RWPE2 (cell line): ENCODE measurements at regions not wholly inside any gene's neighbourhood (a gene's known extent, or its start where the extent isn't known, plus 50 kb on each side); places are given as distances from the start of the nearest gene placed in this dataset.

Source experiments
- ATAC-seq: fragments of 200-7000 bp; cut with Tn5 transposase; 3 replicates; pipeline ENCODE4 v1.9.1; 2021; ENCODE audit warnings: low read depth
- DNase-seq: peaks from one replicate; pipeline ENCODE4 v3.0.0-alpha.2; 2020; ENCODE audit warnings: low spot score
- H3K27ac ChIP-seq: fragments of 450-650 bp; 2 replicates; pipeline ENCODE4 v1.5.1; 2017; ENCODE audit warnings: mild to moderate bottlenecking; ENCODE audit not compliant: poor library complexity, severe bottlenecking
- H3K27me3 ChIP-seq: fragments of 250-450 bp; sonication (Bioruptor Pico); 2 replicates; pipeline ENCODE4 v1.5.1; 2021; ENCODE audit warnings: mild to moderate bottlenecking, moderate library complexity; ENCODE audit not compliant: insufficient read depth, poor library complexity, severe bottlenecking
- H3K36me3 ChIP-seq: fragments of 250-450 bp; sonication (Bioruptor Pico); 2 replicates; pipeline ENCODE4 v1.5.1; 2020; ENCODE audit warnings: low read depth, mild to moderate bottlenecking, moderate library complexity
- H3K4me1 ChIP-seq: fragments of 250-450 bp; sonication (Bioruptor Pico); 2 replicates; pipeline ENCODE4 v1.5.1; 2021; ENCODE audit warnings: mild to moderate bottlenecking, moderate library complexity; ENCODE audit not compliant: insufficient read depth, poor library complexity, severe bottlenecking
- H3K4me3 ChIP-seq: fragments of 250-450 bp; sonication (Bioruptor Pico); 2 replicates; pipeline ENCODE4 v1.5.1; 2021; ENCODE audit warnings: mild to moderate bottlenecking, moderate library complexity; ENCODE audit not compliant: severe bottlenecking
- H3K9me3 ChIP-seq: fragments of 250-450 bp; sonication (Bioruptor Pico); 2 replicates; pipeline ENCODE4 v1.5.1; 2021; ENCODE audit warnings: mild to moderate bottlenecking, moderate library complexity; ENCODE audit not compliant: severe bottlenecking
- TF ChIP-seq, protein P1 (sequence below): fragments of 450-650 bp; IDR thresholded peaks from one replicate; pipeline ENCODE4 v1.5.1; 2017; ENCODE audit warnings: mild to moderate bottlenecking, moderate library complexity; ENCODE audit not compliant: poor library complexity, severe bottlenecking

DNA sequence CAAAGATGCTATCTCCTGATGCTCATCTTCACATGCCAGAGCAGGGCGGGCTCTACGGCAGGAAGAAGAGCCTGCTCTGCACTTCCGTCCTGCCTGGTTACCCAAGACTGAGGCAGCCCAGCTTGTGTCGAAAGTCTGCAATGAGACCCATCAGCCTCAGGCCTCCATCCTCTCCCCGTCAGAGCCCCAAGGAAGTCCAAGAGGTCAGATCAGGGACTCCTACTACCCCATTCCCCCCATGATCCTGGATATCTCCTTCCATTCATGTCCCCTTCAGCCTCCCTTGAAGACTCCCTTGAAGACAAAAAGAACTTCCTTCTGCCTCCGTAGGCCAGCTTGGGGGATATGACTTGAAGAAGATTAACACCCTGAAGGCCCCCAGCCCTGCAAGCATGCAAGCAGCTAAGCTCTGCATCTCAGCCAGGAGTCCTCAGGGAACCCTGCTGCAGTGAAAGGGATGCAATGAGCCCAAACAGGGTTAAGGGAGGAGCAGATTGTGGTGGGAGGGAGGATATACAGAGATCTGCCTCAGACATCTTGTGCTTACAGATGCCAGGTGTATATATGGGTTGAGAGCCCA is 85.6 kb downstream of the TRIM29 start:
- TF ChIP-seq, protein P1, sequence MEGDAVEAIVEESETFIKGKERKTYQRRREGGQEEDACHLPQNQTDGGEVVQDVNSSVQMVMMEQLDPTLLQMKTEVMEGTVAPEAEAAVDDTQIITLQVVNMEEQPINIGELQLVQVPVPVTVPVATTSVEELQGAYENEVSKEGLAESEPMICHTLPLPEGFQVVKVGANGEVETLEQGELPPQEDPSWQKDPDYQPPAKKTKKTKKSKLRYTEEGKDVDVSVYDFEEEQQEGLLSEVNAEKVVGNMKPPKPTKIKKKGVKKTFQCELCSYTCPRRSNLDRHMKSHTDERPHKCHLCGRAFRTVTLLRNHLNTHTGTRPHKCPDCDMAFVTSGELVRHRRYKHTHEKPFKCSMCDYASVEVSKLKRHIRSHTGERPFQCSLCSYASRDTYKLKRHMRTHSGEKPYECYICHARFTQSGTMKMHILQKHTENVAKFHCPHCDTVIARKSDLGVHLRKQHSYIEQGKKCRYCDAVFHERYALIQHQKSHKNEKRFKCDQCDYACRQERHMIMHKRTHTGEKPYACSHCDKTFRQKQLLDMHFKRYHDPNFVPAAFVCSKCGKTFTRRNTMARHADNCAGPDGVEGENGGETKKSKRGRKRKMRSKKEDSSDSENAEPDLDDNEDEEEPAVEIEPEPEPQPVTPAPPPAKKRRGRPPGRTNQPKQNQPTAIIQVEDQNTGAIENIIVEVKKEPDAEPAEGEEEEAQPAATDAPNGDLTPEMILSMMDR = no peak
- DNase-seq (no peak), ATAC-seq (no peak)
- Histone ChIP-seq H3K27ac (no peak overlapping the region), H3K9me3 (peaks cover 3% of the 10 kb centered on the region), H3K4me3 (no peak overlapping the region), H3K4me1 (peaks cover 18% of the 10 kb centered on the region), H3K36me3 (no peaks in the 10 kb centered on the region), H3K27me3 (no peaks in the 10 kb centered on the region)

GRCh38 chr11:120044011-120044675 is 93.8 kb downstream of the TRIM29 start:
- H3K4me1 ChIP-seq = no peaks in the 10 kb centered on the region
- H3K27ac ChIP-seq = no peak overlapping the region
- TF ChIP-seq, protein P1 = no peak
- no peak overlapping the region for H3K4me3 ChIP-seq
- DNase-seq (peak; percentile 3), ATAC-seq (no peak)
- no peaks in the 10 kb centered on the region for H3K27me3 ChIP-seq
- no peaks in the 10 kb centered on the region for H3K36me3 ChIP-seq
- H3K9me3 ChIP-seq = peaks cover 8% of the 10 kb centered on the region

- Histone ChIP-seq H3K36me3 (no peaks in the 10 kb centered on the region), H3K27me3 (no peaks in the 10 kb centered on the region), H3K27ac (no peak overlapping the region), H3K4me3 (no peak overlapping the region), H3K9me3 (peaks cover 8% of the 10 kb centered on the region), H3K4me1 (no peaks in the 10 kb centered on the region)
- TF ChIP-seq, protein P1 = no peak
- DNase-seq = peak; percentile 11
- ATAC-seq = no peak
These were observed 94.5 kb downstream of the TRIM29 start for GRCh38 chr11:120043328-120043945.

DNA sequence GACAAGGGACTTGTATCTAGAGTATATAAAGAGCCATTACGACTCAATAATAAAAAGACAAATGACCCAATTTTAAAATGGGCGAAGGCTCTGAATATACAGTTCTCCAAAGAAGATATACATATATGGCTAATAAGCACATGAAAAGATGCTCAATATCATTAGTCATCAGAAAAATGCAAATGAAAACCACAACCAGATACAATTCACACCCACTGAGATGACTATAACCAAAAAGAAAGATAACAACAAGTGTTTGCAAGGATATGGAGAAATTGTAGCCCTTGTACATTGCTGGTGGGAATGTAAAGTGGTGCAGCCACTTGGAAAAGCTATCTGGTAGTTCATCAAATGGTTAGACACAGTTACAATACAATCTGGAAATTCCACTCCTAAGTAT is 96.3 kb downstream of the TRIM29 start:
- Histone ChIP-seq H3K27ac (no peak overlapping the region), H3K4me3 (no peak overlapping the region), H3K4me1 (no peaks in the 10 kb centered on the region), H3K36me3 (no peaks in the 10 kb centered on the region), H3K27me3 (no peaks in the 10 kb centered on the region), H3K9me3 (no peaks in the 10 kb centered on the region)
- TF ChIP-seq, protein P1 = no peak
- ATAC-seq (no peak), DNase-seq (no peak)
